AG09319 (cell line): ENCODE measurements at regions not wholly inside any gene's neighbourhood (a gene's known extent, or its start where the extent isn't known, plus 50 kb on each side); places are given as distances from the start of the nearest gene placed in this dataset.

ENCODE experiments used
- DNase-seq: peaks from one replicate; pipeline ENCODE4 v3.0.0-alpha.2; 2010; ENCODE audit warnings: low read depth; ENCODE audit errors: extremely low read depth
- TF ChIP-seq, protein P1 (sequence below): IDR thresholded peaks from 2 replicates; pipeline ENCODE4 v1.5.1; 2011; ENCODE audit warnings: low read depth, mild to moderate bottlenecking, inconsistent platforms, low read length, moderate library complexity

DNA sequence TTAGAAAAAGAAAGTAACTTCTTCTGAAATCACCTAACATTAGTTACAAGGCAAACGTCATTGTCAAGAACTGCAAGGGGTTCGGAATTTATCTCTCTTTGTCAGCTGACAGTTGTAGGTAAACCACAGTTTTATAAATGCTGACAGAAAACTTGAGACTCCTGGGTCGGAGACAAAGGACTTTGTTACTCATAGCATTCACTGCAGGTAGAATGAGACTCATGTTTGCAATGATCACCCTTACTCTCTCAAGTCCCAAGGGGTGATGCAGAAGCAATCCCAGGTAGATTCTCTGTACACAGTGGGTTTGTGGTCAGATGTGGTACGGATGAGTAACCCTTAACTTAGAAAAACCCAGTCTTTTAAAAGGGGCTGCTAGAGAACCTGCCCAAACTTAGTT lies 757.8 kb downstream of the TRIB2 start:
- TF ChIP-seq, protein P1, sequence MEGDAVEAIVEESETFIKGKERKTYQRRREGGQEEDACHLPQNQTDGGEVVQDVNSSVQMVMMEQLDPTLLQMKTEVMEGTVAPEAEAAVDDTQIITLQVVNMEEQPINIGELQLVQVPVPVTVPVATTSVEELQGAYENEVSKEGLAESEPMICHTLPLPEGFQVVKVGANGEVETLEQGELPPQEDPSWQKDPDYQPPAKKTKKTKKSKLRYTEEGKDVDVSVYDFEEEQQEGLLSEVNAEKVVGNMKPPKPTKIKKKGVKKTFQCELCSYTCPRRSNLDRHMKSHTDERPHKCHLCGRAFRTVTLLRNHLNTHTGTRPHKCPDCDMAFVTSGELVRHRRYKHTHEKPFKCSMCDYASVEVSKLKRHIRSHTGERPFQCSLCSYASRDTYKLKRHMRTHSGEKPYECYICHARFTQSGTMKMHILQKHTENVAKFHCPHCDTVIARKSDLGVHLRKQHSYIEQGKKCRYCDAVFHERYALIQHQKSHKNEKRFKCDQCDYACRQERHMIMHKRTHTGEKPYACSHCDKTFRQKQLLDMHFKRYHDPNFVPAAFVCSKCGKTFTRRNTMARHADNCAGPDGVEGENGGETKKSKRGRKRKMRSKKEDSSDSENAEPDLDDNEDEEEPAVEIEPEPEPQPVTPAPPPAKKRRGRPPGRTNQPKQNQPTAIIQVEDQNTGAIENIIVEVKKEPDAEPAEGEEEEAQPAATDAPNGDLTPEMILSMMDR = no peak
- DNase-seq = no peak

DNA sequence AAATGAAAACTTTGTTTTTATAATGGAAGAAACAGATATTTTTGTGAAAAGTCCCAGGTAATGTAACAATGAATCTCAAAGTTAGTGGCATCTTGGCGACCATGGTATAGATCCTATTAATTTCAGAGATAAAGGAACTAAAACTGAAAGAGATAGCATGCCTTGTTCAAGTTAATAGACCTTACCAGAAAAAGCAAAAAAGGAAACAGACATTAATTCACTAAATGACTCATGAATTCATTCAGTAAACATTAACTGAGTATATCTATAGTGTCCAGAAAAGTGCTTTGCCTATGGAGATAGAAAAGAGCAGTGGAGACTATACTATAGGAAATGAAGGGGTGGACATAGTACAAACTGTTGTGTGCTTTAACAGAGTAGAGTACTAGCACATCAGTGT lies 763.3 kb downstream of the TRIB2 start:
- TF ChIP-seq, protein P1 = no peak
- DNase-seq = no peak

DNA sequence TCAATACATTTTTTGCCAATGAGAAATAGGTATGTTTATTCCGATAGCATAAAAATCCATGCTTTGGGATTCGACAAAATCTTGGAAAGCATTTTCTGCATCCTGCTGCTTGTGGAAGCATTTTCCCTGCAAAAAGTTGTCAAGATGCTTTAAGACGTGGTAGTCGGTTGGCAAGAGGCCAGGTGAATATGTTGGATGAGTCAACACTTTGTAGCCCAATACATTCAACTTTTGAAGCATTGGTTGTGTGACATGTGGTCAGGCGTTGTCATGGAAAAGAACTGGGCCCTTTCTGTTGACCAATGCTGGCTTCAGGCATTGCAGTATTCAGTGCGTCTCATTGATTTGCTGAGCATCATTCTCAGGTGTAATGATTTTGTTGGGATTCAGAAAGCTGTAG lies 764.5 kb downstream of the TRIB2 start:
- DNase-seq = no peak
- TF ChIP-seq, protein P1 = no peak

DNA sequence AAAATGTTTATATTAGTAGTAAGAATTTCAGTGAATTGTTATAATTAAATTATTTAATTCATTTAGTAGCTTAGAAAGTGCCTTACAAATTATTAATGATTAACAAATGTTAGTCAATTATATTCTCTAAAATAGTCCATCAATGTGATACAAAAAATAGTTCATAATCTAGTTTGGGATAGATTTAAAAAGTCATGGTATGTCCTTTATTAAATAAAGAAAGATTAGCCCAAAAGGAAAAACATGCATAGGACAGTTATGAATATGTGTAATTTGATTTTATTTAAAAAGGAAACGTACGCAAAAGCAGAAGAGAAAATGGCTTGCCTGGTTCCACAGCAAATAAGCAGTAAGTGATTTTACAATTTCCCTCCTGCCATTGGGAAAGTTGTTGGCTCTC lies 768.5 kb downstream of the TRIB2 start:
- DNase-seq = no peak
- TF ChIP-seq, protein P1 = no peak

DNA sequence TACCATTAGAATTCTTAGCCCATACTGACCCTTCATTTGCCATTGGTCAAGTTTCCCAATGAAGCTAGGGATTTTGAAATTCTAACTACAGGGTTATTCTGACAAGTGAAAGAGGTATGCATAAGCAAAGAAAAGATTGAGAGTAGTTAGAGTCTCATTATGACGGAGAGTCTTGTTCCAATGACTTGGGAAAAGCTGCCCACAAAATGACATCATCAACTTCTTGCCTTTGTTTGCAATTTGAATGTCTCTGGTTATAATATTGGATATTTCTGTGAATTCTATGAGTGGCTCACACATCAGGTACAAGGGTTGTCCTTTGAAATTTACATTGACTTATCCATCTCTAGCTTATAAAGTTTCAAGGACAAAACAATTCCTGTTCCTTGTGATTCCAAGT lies 772.2 kb downstream of the TRIB2 start:
- no peak for DNase-seq
- TF ChIP-seq, protein P1 = no peak

DNA sequence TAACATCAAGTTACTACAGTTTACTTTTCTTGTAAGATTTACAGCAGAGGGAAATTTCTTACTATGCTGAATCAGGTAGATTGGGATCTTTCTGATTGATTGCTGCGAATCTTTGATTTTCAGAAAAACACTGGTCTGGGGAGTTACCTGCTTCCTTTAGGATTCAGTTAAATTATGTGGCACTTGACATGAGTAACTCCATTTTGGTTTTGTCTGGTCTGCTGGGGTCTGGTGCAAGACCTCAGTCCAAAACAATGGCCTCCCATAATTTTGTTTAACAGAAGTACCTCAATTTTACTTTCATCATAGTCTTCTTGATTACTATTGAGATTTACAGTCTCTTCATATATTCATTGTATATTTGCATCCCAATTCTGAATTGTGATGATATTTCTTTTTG lies 775.5 kb downstream of the TRIB2 start:
- no peak for DNase-seq
- TF ChIP-seq, protein P1 = no peak

DNA sequence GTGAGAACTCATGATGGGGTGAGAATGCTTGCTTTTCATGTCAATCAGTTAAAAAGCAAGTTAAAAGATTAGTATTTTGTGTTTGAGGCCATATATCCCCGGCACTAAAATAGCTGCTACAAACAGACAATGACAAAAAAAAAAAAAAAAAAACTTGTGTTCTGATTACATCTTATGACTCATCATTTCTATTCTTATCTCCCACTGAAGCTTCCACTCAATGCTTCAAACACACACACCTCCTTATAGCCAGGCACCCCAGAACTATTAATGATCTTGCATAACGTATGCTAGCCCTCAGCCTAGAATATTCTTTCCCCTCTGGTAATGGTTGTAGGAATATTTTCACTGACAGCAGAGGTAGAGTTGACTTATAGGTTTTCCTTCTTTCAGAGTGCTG lies 778.3 kb downstream of the TRIB2 start:
- no peak for DNase-seq
- TF ChIP-seq, protein P1 = no peak
